A673 (cell line): ENCODE measurements at regions not wholly inside any gene's neighbourhood (a gene's known extent, or its start where the extent isn't known, plus 50 kb on each side); places are given as distances from the start of the nearest gene placed in this dataset.
"Not testable (repeated sequence)": the region's sequence is repeated elsewhere in the genome, so short reads cannot be mapped to it uniquely, and the experiment has no call there.

Experiments
- BruUV-seq: library from RNA; stranded (reverse); fragments of 400-500 nt; replicated peaks from 2 replicates; lab custom pipeline; 2021; lab: Mats Ljungman, UMichigan
- CTCF ChIA-PET: fragments of 300-600 bp; sonication (Branson Sonifier 250); formaldehyde crosslinking; loops from one replicate; lab custom pipeline; 2022; ENCODE audit warnings: antibody characterized with exemption; lab: Charles Lee
- POLR2A ChIA-PET: fragments of 300-600 bp; sonication (Branson Sonifier 250); formaldehyde crosslinking; loops from one replicate; lab custom pipeline; 2022; ENCODE audit warnings: antibody characterized with exemption; ENCODE audit not compliant: low non-redundant PET; lab: Charles Lee
- DNase-seq: peaks from one replicate; pipeline ENCODE4 v3.0.0-alpha.2; 2015; ENCODE audit warnings: low spot score
- H3K27ac ChIP-seq: fragments of 200-600 bp; sonication (generic); 2 replicates; pipeline ENCODE4 v1.5.1; 2016; ENCODE audit warnings: mixed run types, low read depth, mild to moderate bottlenecking, mixed read lengths, antibody characterized with exemption, low read length; ENCODE audit not compliant: poor library complexity, severe bottlenecking
- H3K27me3 ChIP-seq: fragments of 200-600 bp; sonication (generic); replicated peaks from 2 replicates; pipeline ENCODE4 v1.6.1; 2017; ENCODE audit warnings: mixed run types, low read depth, mild to moderate bottlenecking, mixed read lengths, antibody characterized with exemption, low read length; ENCODE audit not compliant: insufficient read depth, poor library complexity
- H3K36me3 ChIP-seq: fragments of 200-600 bp; sonication (generic); 2 replicates; pipeline ENCODE4 v1.6.1; 2016; ENCODE audit warnings: mixed run types, mild to moderate bottlenecking, mixed read lengths, antibody characterized with exemption, low read length; ENCODE audit not compliant: insufficient read depth, poor library complexity, severe bottlenecking
- H3K4me1 ChIP-seq: fragments of 200-600 bp; sonication (generic); 2 replicates; pipeline ENCODE4 v1.6.1; 2017; ENCODE audit warnings: mixed run types, mild to moderate bottlenecking, mixed read lengths, antibody characterized with exemption, low read length; ENCODE audit not compliant: insufficient read depth, poor library complexity, severe bottlenecking
- H3K4me3 ChIP-seq: fragments of 200-600 bp; sonication (generic); 2 replicates; pipeline ENCODE4 v1.5.1; 2016; ENCODE audit warnings: low read depth, mixed run types, mild to moderate bottlenecking, mixed read lengths, low read length; ENCODE audit not compliant: poor library complexity, severe bottlenecking
- H3K9me3 ChIP-seq: fragments of 200-600 bp; sonication (generic); 2 replicates; pipeline ENCODE4 v1.6.1; 2016; ENCODE audit warnings: mixed run types, low read depth, mild to moderate bottlenecking, mixed read lengths, antibody characterized with exemption, low read length; ENCODE audit not compliant: poor library complexity, severe bottlenecking
- CTCF ChIP-seq: fragments of 300-800, 200-600 bp; sonication (generic); conservative IDR thresholded peaks from 2 replicates; pipeline ENCODE4 v1.5.1; 2017; ENCODE audit warnings: low read depth, mild to moderate bottlenecking, antibody characterized with exemption, low read length, moderate library complexity, mixed read lengths
- EZH2 ChIP-seq: fragments of 200-600 bp; sonication (generic); IDR thresholded peaks from 2 replicates; pipeline ENCODE4 v1.6.1; 2017; ENCODE audit warnings: borderline replicate concordance, low read depth, mild to moderate bottlenecking, mixed read lengths, antibody characterized with exemption, low read length; ENCODE audit not compliant: poor library complexity, severe bottlenecking
- intact Hi-C: fragments of 100-400 bp; cut with micrococcal nuclease; formaldehyde crosslinking; loops from one replicate; pipeline ENCODE4 v1.10.0; 2022; ENCODE audit not compliant: unreplicated experiment

GRCh38 chr12:58009405-58010195 lies 68.2 kb downstream of the ATP23 start:
- Histone ChIP-seq H3K27ac (no peak overlapping the region), H3K27me3 (no peaks in the 10 kb centered on the region), H3K4me1 (peaks cover 5% of the 10 kb centered on the region), H3K9me3 (no peaks in the 10 kb centered on the region), H3K4me3 (no peak overlapping the region), H3K36me3 (no peaks in the 10 kb centered on the region)
- CTCF ChIA-PET, result no interaction called here
- TF ChIP-seq CTCF (no peak), EZH2 (no peak)
- no peak for DNase-seq
- intact Hi-C loops, result no loop called here
- BruUV-seq, result no TSS peak
- POLR2A ChIA-PET, result no interaction called here

- no peaks in the 10 kb centered on the region for H3K27me3 ChIP-seq
- H3K27ac ChIP-seq, result no peak overlapping the region
- TF ChIP-seq CTCF, result no peak
- no peak for TF ChIP-seq EZH2
- intact Hi-C loops, result no loop called here
- no peak for DNase-seq
- peaks cover 5% of the 10 kb centered on the region for H3K4me1 ChIP-seq
- CTCF ChIA-PET, result no interaction called here
- POLR2A ChIA-PET, result no interaction called here
- H3K36me3 ChIP-seq, result no peaks in the 10 kb centered on the region
- no peaks in the 10 kb centered on the region for H3K9me3 ChIP-seq
- no TSS peak for BruUV-seq
- H3K4me3 ChIP-seq, result no peak overlapping the region
Observed at GRCh38 chr12:58011676-58012075, 70.3 kb downstream of the ATP23 start.

- POLR2A ChIA-PET, intact Hi-C loops, H3K4me1 ChIP-seq, BruUV-seq, DNase-seq, H3K27me3 ChIP-seq, H3K27ac ChIP-seq, H3K9me3 ChIP-seq, H3K4me3 ChIP-seq, H3K36me3 ChIP-seq: not testable (repeated sequence)
- CTCF ChIA-PET, result interaction anchor here (0.6 kb wide), 1 partner anchor 153 kb away, joined by 4 read pairs; no protein-coding TSS in a partner anchor
Observed at GRCh38 chr12:58022379-58023020, 81.1 kb downstream of the ATP23 start.
